Upper lobe of right lung (tissue), 1 donor: ENCODE measurements at regions not wholly inside any gene's neighbourhood (a gene's known extent, or its start where the extent isn't known, plus 50 kb on each side); places are given as distances from the start of the nearest gene placed in this dataset.

Experiments used
- ATAC-seq: fragments of 200-7000 bp; cut with Tn5 transposase; one replicate; pipeline ENCODE4 v1.9.1; 2020; ENCODE audit warnings: mild to moderate bottlenecking, moderate library complexity
- DNase-seq: peaks from one replicate; pipeline ENCODE4 v3.0.0-alpha.2; 2020
- H3K27ac ChIP-seq: fragments of 200-600 bp; one replicate; pipeline ENCODE4 v1.8.0; 2022
- H3K27me3 ChIP-seq: fragments of 200-600 bp; one replicate; pipeline ENCODE4 v1.8.0; 2022; ENCODE audit warnings: mild to moderate bottlenecking
- H3K36me3 ChIP-seq: fragments of 200-600 bp; one replicate; pipeline ENCODE4 v1.8.0; 2022
- H3K4me1 ChIP-seq: fragments of 200-600 bp; one replicate; pipeline ENCODE4 v1.8.0; 2022
- H3K4me3 ChIP-seq: fragments of 200-600 bp; one replicate; pipeline ENCODE4 v1.8.0; 2022; ENCODE audit warnings: mild to moderate bottlenecking
- H3K9me3 ChIP-seq: fragments of 200-600 bp; one replicate; pipeline ENCODE4 v1.8.0; 2022
- intact Hi-C: fragments of 100-400 bp; cut with DNase I; formaldehyde crosslinking; loops from one replicate; pipeline ENCODE4 v1.11.0; 2022
- TF ChIP-seq, protein P1 (sequence below): fragments of 200-600 bp; IDR thresholded peaks from one replicate; pipeline ENCODE4 v1.8.0; 2022; ENCODE audit warnings: antibody characterized with exemption
- donor health status: DM: no; HTN: yes; CAD: no; lungs with severe emphysema.

DNA sequence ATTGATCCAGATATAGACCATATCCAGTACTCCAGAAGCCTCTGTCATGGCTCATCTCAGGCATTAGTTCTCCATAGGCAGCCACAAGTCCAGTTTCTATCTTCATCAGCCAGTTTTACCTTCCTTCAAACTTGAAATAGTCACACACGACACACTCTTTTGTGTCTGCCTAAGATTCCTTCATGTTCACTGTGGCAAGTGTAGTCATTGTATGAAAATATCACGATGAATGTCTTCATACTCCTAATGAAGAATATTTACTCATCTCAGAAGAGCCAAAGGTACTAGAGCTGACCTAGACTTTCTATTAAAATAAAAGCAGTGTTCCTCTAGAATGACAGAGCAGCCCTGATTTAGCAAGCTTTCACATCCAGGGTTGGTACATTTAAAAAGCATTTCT lies 230.7 kb downstream of the SNX13 start:
- no peak for ATAC-seq
- intact Hi-C loops = no loop called here

GRCh38 chr7:17710312-17710711 lies 230.0 kb downstream of the SNX13 start:
- intact Hi-C loops = no loop called here
- H3K4me1 ChIP-seq = no peaks in the 10 kb centered on the region
- H3K27me3 ChIP-seq = no peaks in the 10 kb centered on the region
- no peak overlapping the region for H3K4me3 ChIP-seq
- DNase-seq (no peak), ATAC-seq (no peak)
- TF ChIP-seq, protein P1, sequence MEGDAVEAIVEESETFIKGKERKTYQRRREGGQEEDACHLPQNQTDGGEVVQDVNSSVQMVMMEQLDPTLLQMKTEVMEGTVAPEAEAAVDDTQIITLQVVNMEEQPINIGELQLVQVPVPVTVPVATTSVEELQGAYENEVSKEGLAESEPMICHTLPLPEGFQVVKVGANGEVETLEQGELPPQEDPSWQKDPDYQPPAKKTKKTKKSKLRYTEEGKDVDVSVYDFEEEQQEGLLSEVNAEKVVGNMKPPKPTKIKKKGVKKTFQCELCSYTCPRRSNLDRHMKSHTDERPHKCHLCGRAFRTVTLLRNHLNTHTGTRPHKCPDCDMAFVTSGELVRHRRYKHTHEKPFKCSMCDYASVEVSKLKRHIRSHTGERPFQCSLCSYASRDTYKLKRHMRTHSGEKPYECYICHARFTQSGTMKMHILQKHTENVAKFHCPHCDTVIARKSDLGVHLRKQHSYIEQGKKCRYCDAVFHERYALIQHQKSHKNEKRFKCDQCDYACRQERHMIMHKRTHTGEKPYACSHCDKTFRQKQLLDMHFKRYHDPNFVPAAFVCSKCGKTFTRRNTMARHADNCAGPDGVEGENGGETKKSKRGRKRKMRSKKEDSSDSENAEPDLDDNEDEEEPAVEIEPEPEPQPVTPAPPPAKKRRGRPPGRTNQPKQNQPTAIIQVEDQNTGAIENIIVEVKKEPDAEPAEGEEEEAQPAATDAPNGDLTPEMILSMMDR = no peak
- no peak overlapping the region for H3K27ac ChIP-seq
- H3K36me3 ChIP-seq = no peaks in the 10 kb centered on the region
- H3K9me3 ChIP-seq = no peaks in the 10 kb centered on the region

More for the DNA sequence above, 230.7 kb downstream of the SNX13 start:
- H3K36me3 ChIP-seq = no peaks in the 10 kb centered on the region
- DNase-seq = no peak
- no peaks in the 10 kb centered on the region for H3K27me3 ChIP-seq
- H3K9me3 ChIP-seq = no peaks in the 10 kb centered on the region
- TF ChIP-seq, protein P1 = no peak
- no peak overlapping the region for H3K27ac ChIP-seq
- H3K4me3 ChIP-seq = no peak overlapping the region
- H3K4me1 ChIP-seq = no peaks in the 10 kb centered on the region

GRCh38 chr7:17713584-17713983 lies 226.7 kb downstream of the SNX13 start:
- TF ChIP-seq, protein P1 = no peak
- Histone ChIP-seq H3K9me3 (no peaks in the 10 kb centered on the region), H3K36me3 (no peaks in the 10 kb centered on the region), H3K27me3 (no peaks in the 10 kb centered on the region), H3K27ac (no peak overlapping the region), H3K4me1 (no peaks in the 10 kb centered on the region), H3K4me3 (no peak overlapping the region)
- no peak for ATAC-seq
- intact Hi-C loops = no loop called here
- no peak for DNase-seq

- intact Hi-C loops = no loop called here
- DNase-seq (no peak), ATAC-seq (no peak)
- no peak overlapping the region for H3K4me3 ChIP-seq
- H3K36me3 ChIP-seq = no peaks in the 10 kb centered on the region
- TF ChIP-seq, protein P1 = no peak
- H3K9me3 ChIP-seq = no peaks in the 10 kb centered on the region
- no peaks in the 10 kb centered on the region for H3K27me3 ChIP-seq
- no peaks in the 10 kb centered on the region for H3K4me1 ChIP-seq
- H3K27ac ChIP-seq = no peak overlapping the region
Observed at GRCh38 chr7:17716816-17717215, 223.5 kb downstream of the SNX13 start.

DNA sequence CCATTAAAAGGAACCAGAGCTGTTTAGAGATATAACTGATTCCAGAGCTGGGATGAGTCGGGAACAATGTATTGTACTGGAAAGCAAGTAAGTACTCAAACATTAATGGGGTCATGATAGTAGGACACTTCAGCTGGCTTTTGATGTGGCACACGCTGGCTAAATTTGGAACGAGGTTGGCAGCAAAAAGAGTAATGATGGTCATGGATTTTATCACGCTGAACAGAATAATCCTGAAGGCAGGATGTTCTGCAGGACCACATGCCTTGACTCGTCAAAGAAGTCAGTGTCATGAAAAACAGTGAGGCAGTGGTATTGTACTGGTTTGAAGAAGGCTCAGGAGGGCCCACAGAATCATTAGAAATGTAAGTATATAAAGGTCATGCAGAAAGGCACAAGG lies 220.3 kb downstream of the SNX13 start:
- intact Hi-C loops = loop anchor here (5.0 kb wide), 1 partner anchor 113 kb away; no protein-coding TSS in a partner anchor
- ATAC-seq = no peak
- no peaks in the 10 kb centered on the region for H3K4me1 ChIP-seq
- DNase-seq = no peak
- no peaks in the 10 kb centered on the region for H3K27me3 ChIP-seq
- no peaks in the 10 kb centered on the region for H3K36me3 ChIP-seq
- H3K9me3 ChIP-seq = no peaks in the 10 kb centered on the region
- no peak overlapping the region for H3K27ac ChIP-seq
- no peak overlapping the region for H3K4me3 ChIP-seq
- TF ChIP-seq, protein P1 = no peak

- no peaks in the 10 kb centered on the region for H3K4me1 ChIP-seq
- intact Hi-C loops = loop anchor here (5.0 kb wide), 1 partner anchor 115 kb away; no protein-coding TSS in a partner anchor
- ATAC-seq (no peak), DNase-seq (no peak)
- no peaks in the 10 kb centered on the region for H3K9me3 ChIP-seq
- no peaks in the 10 kb centered on the region for H3K27me3 ChIP-seq
- H3K36me3 ChIP-seq = no peaks in the 10 kb centered on the region
- H3K27ac ChIP-seq = no peak overlapping the region
- no peak overlapping the region for H3K4me3 ChIP-seq
- TF ChIP-seq, protein P1 = no peak
Observed at GRCh38 chr7:17721736-17722285, 218.5 kb downstream of the SNX13 start.
